ENCODE measurements at regions not wholly inside any gene's neighbourhood (a gene's known extent, or its start where the extent isn't known, plus 50 kb on each side); places are given as distances from the start of the nearest gene placed in this dataset.

- no peak overlapping the region for H3K4me3 ChIP-seq
- no peaks in the 10 kb centered on the region for H3K27me3 ChIP-seq (replicated peaks)
- no peak for DNase-seq (ENCODE audit: low read depth in 1 of 2, low spot score in 2 of 2)
- H3K9me3 ChIP-seq (replicated peaks), result 0 out of 2 replicates have a peak, but pooled peaks cover 5% of the 10 kb centered on the region
- no peaks in the 10 kb centered on the region for H3K4me1 ChIP-seq (replicated peaks)
- H3K27ac ChIP-seq, result no peak overlapping the region
- H3K36me3 ChIP-seq, result no peaks in the 10 kb centered on the region
Measured at GRCh38 chr7:70972693-70973092, 159.3 kb upstream of the GALNT17 start.

DNA sequence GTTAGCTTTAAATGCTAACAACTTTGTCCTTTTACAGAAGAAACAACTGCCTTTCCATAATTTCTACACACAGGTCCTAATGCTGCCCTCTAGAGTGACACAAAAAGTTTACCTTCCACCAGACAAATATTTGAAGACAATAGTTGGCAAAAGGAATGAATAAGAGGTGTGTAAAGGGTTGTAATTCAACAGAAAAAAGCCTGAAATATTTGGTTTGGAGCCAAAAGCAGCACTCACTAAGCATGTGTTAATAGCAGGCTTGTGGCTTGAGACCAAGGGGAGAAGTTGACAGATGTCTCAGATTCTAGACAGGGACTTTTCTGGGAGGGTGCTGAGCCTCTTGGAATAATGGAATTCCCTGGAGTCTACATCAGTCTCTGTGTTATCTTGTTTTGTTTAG is 156.2 kb upstream of the GALNT17 start:
- Histone ChIP-seq H3K9me3 (replicated peaks) (no peaks in the 10 kb centered on the region), H3K27ac (no peak overlapping the region), H3K36me3 (no peaks in the 10 kb centered on the region), H3K27me3 (replicated peaks) (no peaks in the 10 kb centered on the region), H3K4me1 (replicated peaks) (no peaks in the 10 kb centered on the region), H3K4me3 (no peak overlapping the region)
- no peak for DNase-seq (ENCODE audit: low read depth in 1 of 2, low spot score in 2 of 2)

DNA sequence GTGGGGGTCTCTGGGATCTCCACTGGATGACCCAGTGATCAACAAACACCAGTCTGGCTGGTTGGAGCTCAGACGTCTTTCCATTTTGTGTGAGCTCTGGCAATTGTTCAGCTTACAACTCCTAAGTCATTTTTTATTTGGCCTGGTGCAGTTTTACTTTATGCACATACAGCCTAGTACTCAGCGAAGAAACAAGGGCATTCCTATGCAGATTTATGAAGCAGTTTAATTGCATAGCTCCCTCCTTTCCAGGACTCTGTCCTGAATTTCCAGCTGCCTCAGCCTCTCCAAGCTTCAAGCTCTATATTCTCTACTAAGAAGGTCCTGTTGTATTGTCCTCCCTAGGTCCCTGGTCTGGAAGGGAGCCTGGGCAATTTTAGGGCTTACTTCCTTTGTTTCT is 145.6 kb upstream of the GALNT17 start:
- no peaks in the 10 kb centered on the region for H3K36me3 ChIP-seq
- H3K27ac ChIP-seq, result no peak overlapping the region
- no peaks in the 10 kb centered on the region; the same call in 1 of the 2 replicates for H3K9me3 ChIP-seq (replicated peaks)

GRCh38 chr7:70994176-70994575 is 137.8 kb upstream of the GALNT17 start:
- no peaks in the 10 kb centered on the region for H3K4me1 ChIP-seq (replicated peaks)
- H3K36me3 ChIP-seq, result no peaks in the 10 kb centered on the region
- peaks cover 10% of the 10 kb centered on the region for H3K9me3 ChIP-seq (replicated peaks)
- no peak overlapping the region for H3K4me3 ChIP-seq
- H3K27me3 ChIP-seq (replicated peaks), result no peaks in the 10 kb centered on the region
- DNase-seq (ENCODE audit: low read depth in 1 of 2, low spot score in 2 of 2), result no peak
- H3K27ac ChIP-seq, result no peak overlapping the region

More for the DNA sequence above, 145.6 kb upstream of the GALNT17 start:
- Histone ChIP-seq H3K4me3 (no peak overlapping the region), H3K4me1 (replicated peaks) (no peaks in the 10 kb centered on the region), H3K27me3 (replicated peaks) (no peaks in the 10 kb centered on the region; the same call in 1 of the 2 replicates)
- no peak for DNase-seq (ENCODE audit: low read depth in 1 of 2, low spot score in 2 of 2)

- H3K9me3 ChIP-seq (replicated peaks), result peaks cover 7% of the 10 kb centered on the region; the same call in 1 of the 2 replicates
- H3K4me3 ChIP-seq, result no peak overlapping the region
- H3K27ac ChIP-seq, result no peak overlapping the region
- no peaks in the 10 kb centered on the region for H3K36me3 ChIP-seq
- no peaks in the 10 kb centered on the region for H3K27me3 ChIP-seq (replicated peaks)
- no peaks in the 10 kb centered on the region for H3K4me1 ChIP-seq (replicated peaks)
- no peak for DNase-seq (ENCODE audit: low read depth in 1 of 2, low spot score in 2 of 2)
Measured at GRCh38 chr7:70997261-70997660, 134.7 kb upstream of the GALNT17 start.

GRCh38 chr7:71005109-71005508 is 126.8 kb upstream of the GALNT17 start:
- Histone ChIP-seq H3K27ac (no peak overlapping the region), H3K4me3 (no peak overlapping the region), H3K36me3 (no peaks in the 10 kb centered on the region)

DNA sequence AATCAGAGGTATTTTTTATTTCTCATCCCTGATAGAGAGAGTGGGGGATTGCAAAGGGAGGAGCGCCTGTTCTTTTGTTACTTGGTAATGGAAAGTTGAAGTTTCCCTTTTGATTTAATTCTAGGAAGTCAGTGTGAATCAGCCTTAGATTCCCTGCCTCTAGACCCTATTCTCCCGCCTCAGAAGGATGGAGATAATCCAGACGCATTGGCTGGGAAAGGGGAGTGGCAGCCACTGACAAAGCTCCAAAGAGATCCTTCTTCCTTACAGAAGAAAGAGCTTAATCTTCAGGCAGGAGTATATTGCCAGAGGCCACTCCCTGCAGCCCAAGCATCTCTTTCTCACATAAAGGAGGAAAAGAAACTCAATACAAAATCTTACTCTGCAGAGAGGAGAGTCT is 122.3 kb upstream of the GALNT17 start:
- Histone ChIP-seq H3K4me1 (replicated peaks) (no peaks in the 10 kb centered on the region), H3K9me3 (replicated peaks) (peaks cover 7% of the 10 kb centered on the region), H3K4me3 (no peak overlapping the region), H3K36me3 (no peaks in the 10 kb centered on the region), H3K27ac (no peak overlapping the region), H3K27me3 (replicated peaks) (no peaks in the 10 kb centered on the region)
- DNase-seq (ENCODE audit: low read depth in 1 of 2, low spot score in 2 of 2), result no peak

More at GRCh38 chr7:71005109-71005508, 126.8 kb upstream of the GALNT17 start:
- Histone ChIP-seq H3K27me3 (replicated peaks) (no peaks in the 10 kb centered on the region), H3K9me3 (replicated peaks) (peaks cover 7% of the 10 kb centered on the region), H3K4me1 (replicated peaks) (no peaks in the 10 kb centered on the region)
- DNase-seq (ENCODE audit: low read depth in 1 of 2, low spot score in 2 of 2), result no peak

- H3K4me1 ChIP-seq (replicated peaks), result no peaks in the 10 kb centered on the region
- no peaks in the 10 kb centered on the region for H3K27me3 ChIP-seq (replicated peaks)
- DNase-seq (ENCODE audit: low read depth in 1 of 2, low spot score in 2 of 2), result no peak
- peaks cover 3% of the 10 kb centered on the region; the same call in 1 of the 2 replicates for H3K9me3 ChIP-seq (replicated peaks)
- no peak overlapping the region for H3K4me3 ChIP-seq
- no peaks in the 10 kb centered on the region for H3K36me3 ChIP-seq
- H3K27ac ChIP-seq, result no peak overlapping the region
Measured at GRCh38 chr7:71015252-71015900, 116.6 kb upstream of the GALNT17 start.

DNA sequence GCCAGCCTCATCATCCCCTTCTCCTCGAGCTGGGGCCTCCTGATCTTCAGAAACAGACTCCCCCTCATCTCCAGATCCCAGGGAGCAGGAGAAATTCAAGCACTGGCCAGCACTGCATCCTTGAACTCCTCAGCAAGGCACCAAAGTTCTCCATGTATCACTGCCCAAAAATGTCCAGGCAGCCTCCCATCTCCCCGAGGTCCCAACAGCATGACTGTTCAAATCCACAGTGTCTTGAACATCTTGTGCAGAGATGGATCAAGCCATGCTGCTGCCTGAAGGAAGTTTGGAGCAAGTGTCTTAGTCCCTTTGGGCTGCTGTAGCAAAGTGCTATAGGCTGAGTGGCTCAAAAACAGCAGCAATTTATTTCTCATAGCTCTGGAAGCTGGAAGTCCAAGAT is 115.5 kb upstream of the GALNT17 start:
- Histone ChIP-seq H3K27ac (no peak overlapping the region), H3K4me1 (replicated peaks) (no peaks in the 10 kb centered on the region), H3K9me3 (replicated peaks) (peaks cover 3% of the 10 kb centered on the region; the same call in 1 of the 2 replicates), H3K4me3 (no peak overlapping the region), H3K27me3 (replicated peaks) (no peaks in the 10 kb centered on the region), H3K36me3 (no peaks in the 10 kb centered on the region)
- DNase-seq (ENCODE audit: low read depth in 1 of 2, low spot score in 2 of 2), result no peak

- Histone ChIP-seq H3K27me3 (replicated peaks) (no peaks in the 10 kb centered on the region), H3K4me3 (no peak overlapping the region), H3K9me3 (replicated peaks) (peaks cover 3% of the 10 kb centered on the region; the same call in 1 of the 2 replicates), H3K36me3 (no peaks in the 10 kb centered on the region), H3K4me1 (replicated peaks) (no peaks in the 10 kb centered on the region), H3K27ac (no peak overlapping the region)
- no peak for DNase-seq (ENCODE audit: low read depth in 1 of 2, low spot score in 2 of 2)
Measured at GRCh38 chr7:71017602-71018001, 114.3 kb upstream of the GALNT17 start.

DNA sequence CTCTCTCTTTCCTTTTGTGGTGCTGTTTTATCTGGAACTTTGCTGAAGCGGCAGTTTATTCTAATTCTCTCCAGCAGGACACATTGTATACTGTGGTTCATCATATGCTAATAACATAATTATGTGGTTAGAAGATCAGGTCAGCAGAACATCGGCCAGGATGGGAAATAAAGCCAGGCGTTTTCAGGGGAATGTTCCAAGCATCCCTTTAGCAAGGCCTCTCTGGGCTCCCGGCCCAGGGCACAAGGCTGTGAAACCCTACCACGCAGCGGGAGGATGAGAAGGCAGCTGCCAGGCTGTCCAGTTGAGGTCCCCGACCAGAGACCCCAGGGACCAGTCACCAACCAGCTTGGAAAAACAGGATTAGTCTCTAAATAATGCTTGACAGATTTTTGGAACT is 112.2 kb upstream of the GALNT17 start:
- Histone ChIP-seq H3K4me1 (replicated peaks) (no peaks in the 10 kb centered on the region), H3K36me3 (no peaks in the 10 kb centered on the region), H3K27ac (no peak overlapping the region), H3K27me3 (replicated peaks) (no peaks in the 10 kb centered on the region), H3K9me3 (replicated peaks) (peaks cover 3% of the 10 kb centered on the region; the same call in 1 of the 2 replicates), H3K4me3 (no peak overlapping the region)
- DNase-seq (ENCODE audit: low read depth in 1 of 2, low spot score in 2 of 2), result no peak

- Histone ChIP-seq H3K36me3 (no peaks in the 10 kb centered on the region), H3K4me3 (no peak overlapping the region), H3K27ac (no peak overlapping the region), H3K4me1 (replicated peaks) (no peaks in the 10 kb centered on the region), H3K9me3 (replicated peaks) (peaks cover 7% of the 10 kb centered on the region; the same call in 1 of the 2 replicates), H3K27me3 (replicated peaks) (no peaks in the 10 kb centered on the region)
- no peak for DNase-seq (ENCODE audit: low read depth in 1 of 2, low spot score in 2 of 2)
Measured at GRCh38 chr7:71021131-71021530, 110.8 kb upstream of the GALNT17 start.

DNA sequence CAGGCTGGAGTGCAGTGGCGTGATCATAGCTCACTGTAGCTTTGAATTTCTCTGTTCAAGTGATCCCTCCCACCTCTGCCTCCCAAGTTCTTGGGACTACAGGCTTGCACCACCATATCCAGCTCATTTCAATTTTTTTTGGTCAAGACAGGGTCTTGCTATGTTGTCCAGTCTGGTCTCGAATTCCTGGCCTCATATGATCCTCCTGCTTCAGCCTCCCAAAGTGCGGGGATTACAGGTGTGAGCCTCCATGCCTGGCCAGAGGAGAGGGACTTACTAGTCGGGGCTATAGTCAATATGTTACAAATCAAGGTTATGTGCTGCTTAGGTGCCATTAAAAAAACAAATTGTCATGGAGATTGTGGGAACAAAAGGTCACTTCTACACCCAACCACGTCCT is 105.3 kb upstream of the GALNT17 start:
- H3K9me3 ChIP-seq (replicated peaks), result peaks cover 12% of the 10 kb centered on the region
- no peaks in the 10 kb centered on the region for H3K27me3 ChIP-seq (replicated peaks)
- H3K27ac ChIP-seq, result no peak overlapping the region
- no peak overlapping the region for H3K4me3 ChIP-seq
- DNase-seq (ENCODE audit: low read depth in 1 of 2, low spot score in 2 of 2), result no peak
- no peaks in the 10 kb centered on the region for H3K4me1 ChIP-seq (replicated peaks)
- no peaks in the 10 kb centered on the region for H3K36me3 ChIP-seq

GRCh38 chr7:71034243-71034642 is 97.7 kb upstream of the GALNT17 start:
- Histone ChIP-seq H3K4me3 (no peak overlapping the region), H3K4me1 (replicated peaks) (no peaks in the 10 kb centered on the region), H3K27ac (no peak overlapping the region), H3K36me3 (no peaks in the 10 kb centered on the region), H3K9me3 (replicated peaks) (peaks cover 4% of the 10 kb centered on the region; the same call in 1 of the 2 replicates), H3K27me3 (replicated peaks) (no peaks in the 10 kb centered on the region)
- no peak for DNase-seq (ENCODE audit: low read depth in 1 of 2, low spot score in 2 of 2)

- Histone ChIP-seq H3K4me3 (no peak overlapping the region), H3K9me3 (replicated peaks) (peaks cover 3% of the 10 kb centered on the region; the same call in 1 of the 2 replicates), H3K27ac (no peak overlapping the region), H3K36me3 (no peaks in the 10 kb centered on the region), H3K27me3 (replicated peaks) (no peaks in the 10 kb centered on the region), H3K4me1 (replicated peaks) (no peaks in the 10 kb centered on the region)
- no peak for DNase-seq (ENCODE audit: low read depth in 1 of 2, low spot score in 2 of 2)
Measured at GRCh38 chr7:71042591-71042990, 89.4 kb upstream of the GALNT17 start.

All from SJSA1 (cell line).